ENCODE measurements at regions not wholly inside any gene's neighbourhood (a gene's known extent, or its start where the extent isn't known, plus 50 kb on each side); places are given as distances from the start of the nearest gene placed in this dataset.
"Not testable (repeated sequence)": the region's sequence is repeated elsewhere in the genome, so short reads cannot be mapped to it uniquely, and the experiment has no call there.

DNA sequence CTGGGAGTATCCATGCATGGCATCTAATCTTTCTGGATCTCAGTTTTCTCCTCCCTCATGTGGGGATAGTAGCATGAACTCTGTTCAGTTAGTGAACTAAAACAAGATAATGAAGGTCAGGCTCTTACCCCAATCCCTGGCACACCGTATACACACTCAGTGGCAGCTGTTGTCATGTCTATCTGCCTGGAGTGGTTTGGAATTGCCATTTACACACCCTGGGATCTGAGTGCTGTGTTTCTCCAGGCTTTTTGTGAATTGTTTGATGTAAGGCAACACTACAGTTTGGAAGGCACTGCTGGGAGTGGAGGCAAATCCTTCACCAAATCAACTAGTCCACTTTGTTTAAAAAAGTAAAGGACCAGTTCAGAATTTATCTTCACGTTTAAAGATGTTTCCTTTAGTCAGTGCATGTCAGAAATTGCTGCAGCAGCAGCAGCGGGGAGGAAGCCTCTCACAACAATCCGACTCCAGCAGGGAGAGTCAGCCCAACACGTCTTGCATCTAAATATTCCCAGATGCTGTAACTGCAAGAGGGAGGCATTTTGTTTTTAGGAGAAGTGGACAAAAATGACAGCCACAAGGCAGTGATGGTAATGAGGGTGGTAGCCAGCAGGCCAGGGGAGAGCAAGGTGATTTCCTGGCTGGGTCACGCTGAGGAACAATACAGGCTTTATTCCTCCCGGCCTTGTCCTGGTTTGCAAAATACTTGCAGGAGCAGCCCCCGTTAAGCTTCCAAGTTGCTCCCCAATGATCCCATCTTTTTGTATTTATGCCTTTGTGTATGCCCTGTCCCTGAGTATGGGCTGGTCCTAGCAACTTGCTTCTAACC, 128.5 kb upstream of the LRIG1 start:
- no peak for DNase-seq (ENCODE audit: low read depth, low spot score)

DNA sequence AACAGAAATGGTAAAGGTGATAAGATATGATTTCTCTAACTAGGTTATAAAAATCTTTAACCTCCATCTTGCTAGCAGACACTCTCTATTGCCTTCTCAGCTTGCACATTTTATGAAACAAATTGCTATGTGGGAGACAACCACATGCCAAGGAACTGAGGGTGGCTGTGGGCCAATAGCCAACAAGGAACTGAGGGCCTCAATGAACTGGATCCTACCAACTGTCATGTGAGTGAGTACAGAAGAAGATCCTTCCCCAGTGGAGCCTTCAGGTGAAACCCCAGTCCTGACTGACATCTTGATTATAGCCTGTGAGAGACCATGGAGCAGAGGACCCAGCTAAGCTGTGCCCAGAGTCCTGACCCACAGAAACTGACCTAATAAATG, 129.2 kb upstream of the LRIG1 start:
- no peak for DNase-seq (ENCODE audit: low read depth, low spot score)

DNA sequence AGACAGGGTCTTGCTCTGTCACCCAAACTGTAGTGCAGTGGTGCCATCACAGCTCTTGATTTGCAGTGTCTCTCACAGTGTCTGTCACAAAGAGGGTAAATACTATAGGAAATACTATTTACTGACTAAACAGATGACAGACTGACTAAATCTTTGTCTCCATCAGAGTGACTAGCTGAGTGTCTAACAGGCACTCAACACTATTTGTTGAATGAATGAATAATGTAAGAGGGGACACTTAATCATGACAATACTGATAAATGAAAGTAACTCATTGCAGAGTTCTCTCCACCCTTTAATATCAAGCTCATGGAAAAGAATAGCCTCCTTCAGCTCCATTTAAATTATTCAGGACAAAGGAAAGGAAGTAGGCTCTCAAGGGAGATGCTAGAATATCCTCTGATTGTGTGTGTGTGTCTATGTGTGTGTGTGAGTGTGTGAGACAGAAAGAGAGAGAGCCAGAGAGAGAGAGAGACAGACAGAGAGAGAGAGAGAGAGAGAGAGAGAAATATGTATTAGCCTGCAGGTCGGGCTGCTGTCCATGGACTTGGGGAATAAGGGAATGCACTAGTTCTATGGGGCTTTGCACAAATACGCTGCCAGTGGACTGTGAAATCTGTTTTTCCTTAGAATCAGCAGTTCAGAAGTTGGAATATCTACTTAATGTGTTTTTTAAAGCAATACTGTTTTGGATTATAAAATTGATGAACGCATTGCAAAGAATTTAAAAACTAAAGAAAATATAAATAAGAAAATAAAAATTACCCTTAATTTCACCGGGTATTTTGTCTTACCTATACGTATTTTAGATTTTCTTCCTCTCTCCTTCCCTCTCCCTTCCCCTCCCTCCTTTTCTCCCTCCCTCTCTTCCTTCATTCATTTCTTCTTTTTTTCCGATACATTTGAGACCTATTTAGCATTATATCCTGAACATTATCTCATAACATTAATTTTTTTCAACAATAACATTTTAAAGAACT, 132.9 kb upstream of the LRIG1 start:
- no peak for DNase-seq (ENCODE audit: low read depth, low spot score)

DNA sequence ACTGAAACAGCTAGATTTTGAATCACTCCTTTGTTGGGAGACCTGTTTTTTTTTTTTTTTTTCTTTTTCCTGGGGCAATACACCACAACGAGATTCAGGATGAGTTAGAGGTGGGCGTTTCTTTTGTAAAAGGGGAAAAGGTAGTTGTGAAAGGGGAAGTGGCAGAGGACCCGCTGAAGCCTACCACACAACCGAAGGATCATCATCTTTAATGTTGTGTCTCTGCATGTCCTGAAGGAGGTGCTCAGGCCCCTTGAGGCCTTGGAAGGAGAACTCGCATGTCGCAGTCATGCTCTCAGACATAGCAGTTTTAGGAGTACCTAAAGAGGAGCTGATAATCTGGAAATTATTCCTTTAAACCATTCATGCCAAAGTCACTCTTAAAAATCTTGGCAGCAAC, 137.9 kb upstream of the LRIG1 start:
- DNase-seq (ENCODE audit: low read depth, low spot score) = no peak

DNA sequence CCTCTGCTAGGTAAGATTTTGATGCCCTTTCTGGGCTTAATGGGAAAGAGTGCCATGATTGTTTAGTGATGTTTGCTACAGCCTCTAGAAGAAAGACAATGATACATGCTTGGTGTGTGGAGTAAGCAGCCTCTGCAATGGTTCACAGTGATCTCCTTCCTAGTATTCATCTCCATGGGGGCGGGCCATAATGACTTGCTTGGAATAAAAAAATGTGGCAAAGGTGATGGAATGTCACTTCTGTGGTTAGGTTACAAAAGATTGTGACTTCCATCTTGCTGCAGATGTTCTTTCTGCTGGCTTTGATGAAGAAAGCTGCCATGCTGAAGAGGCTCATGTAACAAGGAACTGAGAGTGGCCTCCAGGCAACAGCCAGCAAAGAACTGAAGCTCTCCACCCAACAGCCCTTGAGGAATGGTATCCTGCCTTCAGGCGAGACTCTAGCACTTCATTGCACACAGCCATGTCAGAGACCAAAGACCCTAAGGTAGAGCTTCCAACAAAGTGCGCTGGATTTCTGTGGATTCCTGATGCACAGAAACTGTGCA, 139.1 kb upstream of the LRIG1 start:
- DNase-seq (ENCODE audit: low read depth, low spot score) = no peak

DNA sequence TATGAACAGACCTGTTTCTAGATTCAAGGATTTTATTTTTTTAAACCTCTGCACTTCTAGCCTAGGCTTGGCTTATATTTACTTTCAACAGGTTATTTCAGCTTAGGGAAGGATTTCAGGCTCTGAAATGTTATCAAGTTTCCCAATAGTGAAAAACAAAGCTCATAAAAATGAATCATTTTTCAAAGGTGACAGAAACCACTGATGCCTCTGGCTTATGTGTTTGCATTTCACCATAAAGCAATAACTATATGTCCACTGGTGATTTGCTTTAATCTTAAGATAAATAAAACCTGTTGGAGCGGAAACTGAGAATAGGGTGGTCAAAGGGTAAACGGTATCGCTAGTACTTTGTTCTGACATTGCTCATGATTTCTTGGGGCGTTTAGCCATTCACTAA, 141.2 kb upstream of the LRIG1 start:
- DNase-seq (ENCODE audit: low read depth, low spot score) = no peak

DNA sequence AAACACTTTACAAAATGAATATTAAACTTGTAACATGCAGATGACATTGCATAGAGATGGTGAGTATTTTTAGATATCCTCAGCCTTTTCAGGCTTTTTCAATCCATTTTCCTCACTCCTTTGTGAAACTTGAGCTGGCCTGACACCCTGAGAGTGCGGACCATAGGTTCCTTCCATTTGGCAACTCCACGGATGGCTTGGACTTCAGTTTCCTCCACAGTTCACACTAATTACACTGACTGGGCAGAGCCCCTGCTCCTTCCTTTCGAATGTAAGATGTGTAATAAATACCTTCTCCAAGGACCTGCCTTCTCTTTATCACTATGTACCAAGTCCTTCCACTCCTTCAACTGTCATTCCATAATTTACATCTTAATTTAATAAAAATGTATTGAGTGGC, 141.7 kb upstream of the LRIG1 start:
- no peak for DNase-seq (ENCODE audit: low read depth, low spot score)

DNA sequence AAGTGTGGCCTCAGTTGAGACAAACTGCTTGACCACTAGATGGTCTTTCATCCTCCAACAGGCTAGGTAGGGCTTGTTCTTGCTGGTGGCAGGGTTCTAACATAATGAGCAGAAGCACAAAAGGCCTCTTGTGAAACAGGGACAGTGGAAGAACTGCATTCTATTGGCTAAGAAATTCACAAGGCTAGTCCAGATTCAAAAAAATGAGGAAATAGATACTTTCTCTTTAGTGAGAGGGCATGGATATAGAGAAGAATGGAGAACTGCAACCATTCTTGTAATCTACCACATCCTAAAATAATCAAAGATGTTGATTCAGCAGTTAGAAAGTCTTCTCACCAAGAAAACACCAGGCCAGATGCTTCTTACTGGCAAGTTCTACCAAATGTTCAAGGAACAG, 143.7 kb upstream of the LRIG1 start:
- no peak for DNase-seq (ENCODE audit: low read depth, low spot score)

DNA sequence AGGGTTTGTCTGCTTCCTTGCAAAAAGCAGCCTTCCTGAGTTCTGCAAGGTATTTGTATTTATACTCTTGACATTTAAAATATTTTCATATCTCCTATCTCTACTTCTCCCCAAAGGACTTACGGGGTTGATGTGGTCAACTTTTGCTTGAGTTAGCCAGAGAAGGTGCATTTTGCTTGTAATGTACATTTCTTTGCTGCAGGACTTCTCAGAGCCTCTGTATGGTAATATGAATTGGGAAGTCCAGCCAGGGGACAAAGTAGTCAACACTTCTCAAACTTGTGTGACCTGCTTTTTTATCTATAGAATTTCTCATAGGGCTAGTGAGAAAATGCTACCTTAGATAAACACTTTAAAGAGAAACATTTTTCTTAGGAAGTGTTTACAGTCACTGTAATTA, 148.2 kb upstream of the LRIG1 start:
- DNase-seq (ENCODE audit: low read depth, low spot score) = no peak

DNA sequence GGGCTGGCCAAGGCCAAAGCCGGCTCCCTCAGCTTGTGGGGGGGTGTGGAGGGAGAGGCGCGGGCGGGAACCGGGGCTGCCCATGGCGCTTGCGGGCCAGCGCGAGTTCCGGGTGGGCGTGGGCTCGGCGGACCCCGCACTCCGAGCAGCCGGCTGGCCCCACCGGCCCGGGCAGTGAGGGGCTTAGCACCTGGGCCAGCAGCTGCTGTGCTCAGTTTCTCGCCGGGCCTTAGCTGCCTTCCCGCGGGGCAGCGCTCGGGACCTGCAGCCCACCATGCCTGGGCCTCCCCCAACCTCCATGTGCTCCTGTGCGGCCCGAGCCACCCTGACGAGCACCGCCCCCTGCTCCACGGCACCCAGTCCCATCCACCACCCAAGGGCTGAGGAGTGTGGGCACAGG, 150.7 kb upstream of the LRIG1 start:
- DNase-seq (ENCODE audit: low read depth, low spot score) = not testable (repeated sequence)

DNA sequence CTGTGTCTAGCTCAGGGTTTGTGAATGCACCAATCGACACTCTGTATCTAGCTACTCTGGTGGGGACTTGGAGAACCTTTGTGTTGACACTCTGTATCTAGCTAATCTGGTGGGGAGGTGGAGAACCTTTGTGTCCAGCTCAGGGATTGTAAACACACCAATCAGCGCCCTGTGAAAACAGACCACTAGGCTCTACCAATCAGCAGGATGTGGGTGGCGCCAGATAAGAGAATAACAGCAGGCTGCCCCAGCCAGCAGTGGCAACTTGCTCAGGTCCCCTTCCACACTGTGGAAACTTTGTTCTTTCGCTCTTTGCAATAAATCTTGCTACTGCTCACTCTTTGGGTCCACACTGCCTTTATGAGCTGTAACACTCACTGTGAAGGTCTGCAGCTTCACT, 151.3 kb upstream of the LRIG1 start:
- DNase-seq (ENCODE audit: low read depth, low spot score) = not testable (repeated sequence)

DNA sequence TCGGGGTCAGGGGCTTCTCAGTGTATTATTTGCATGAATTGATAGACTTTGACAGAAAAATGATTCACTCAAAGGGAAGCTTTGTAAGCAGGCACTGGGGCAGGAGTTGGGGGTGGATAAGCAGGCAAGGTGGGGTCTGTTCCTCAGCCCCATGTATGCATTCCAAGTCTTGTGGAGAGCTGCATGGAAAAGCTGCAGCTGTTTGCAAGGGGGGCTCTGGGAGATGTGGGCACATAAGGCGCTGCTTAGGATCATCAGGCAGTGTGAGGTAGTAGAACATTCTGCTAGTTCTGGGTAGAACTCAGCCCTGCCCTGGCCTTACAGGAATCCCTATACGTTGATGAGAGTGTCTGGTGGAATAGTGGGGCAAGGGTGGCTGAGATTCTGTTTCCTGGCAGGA, 154.2 kb upstream of the LRIG1 start:
- no peak for DNase-seq (ENCODE audit: low read depth, low spot score)

DNA sequence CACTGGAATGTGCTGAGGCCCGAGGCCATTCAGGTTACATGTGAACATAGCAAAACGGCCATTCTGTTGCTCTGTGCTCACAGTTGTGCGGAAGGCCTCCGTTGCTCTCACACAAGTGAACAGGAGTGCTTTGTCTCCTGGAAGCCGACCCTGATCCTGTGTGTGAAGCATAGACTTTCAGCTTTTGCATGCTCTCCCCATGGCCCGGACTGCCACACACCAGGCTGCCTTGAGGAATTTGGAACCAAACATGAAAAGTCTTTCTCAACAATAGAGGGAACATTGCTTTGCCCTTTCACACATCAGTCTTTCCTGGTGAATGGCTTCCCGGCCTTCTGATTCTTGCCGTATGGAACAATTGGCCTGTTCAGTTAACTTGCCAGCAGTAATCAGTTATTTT, 154.8 kb upstream of the LRIG1 start:
- no peak for DNase-seq (ENCODE audit: low read depth, low spot score)

DNA sequence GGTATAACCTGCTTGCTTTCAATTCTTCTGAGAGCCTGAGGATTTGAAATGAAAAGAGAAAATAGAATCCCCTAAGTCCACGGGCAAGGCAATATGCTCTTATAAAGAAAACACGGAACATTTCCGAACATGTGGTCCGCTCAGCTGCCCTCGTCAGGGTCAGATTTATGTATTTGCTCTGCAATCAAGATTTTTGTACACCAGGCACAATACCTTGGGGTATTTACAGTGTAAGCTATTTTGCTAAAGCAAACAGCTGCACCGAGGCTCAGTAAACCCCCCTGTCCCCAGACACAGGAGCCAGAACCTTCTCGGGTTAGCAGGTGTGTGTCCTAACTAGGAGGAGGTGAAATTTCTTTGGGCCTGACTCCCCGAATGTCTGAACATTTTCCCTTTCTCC, 155.8 kb upstream of the LRIG1 start:
- DNase-seq (ENCODE audit: low read depth, low spot score) = no peak

DNA sequence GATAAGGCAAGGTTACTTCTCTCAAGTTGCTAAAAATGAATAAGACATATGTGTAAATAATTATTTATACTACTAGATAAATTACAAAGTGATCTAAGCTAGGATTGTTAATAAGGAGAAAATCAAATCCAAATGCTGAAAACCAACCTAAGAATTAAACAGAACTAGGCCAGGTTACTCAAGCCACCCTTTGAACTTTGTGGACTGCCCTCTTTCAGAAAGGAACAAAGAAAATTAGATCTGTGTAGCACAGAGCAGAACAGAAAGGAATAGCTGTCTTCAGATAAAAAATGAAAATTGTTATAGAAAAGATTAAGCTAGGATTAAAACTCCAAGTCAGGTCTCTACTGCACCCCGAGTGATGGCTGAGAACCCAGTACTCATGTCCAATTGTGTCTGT, 158.2 kb upstream of the LRIG1 start:
- DNase-seq (ENCODE audit: low read depth, low spot score) = no peak

DNA sequence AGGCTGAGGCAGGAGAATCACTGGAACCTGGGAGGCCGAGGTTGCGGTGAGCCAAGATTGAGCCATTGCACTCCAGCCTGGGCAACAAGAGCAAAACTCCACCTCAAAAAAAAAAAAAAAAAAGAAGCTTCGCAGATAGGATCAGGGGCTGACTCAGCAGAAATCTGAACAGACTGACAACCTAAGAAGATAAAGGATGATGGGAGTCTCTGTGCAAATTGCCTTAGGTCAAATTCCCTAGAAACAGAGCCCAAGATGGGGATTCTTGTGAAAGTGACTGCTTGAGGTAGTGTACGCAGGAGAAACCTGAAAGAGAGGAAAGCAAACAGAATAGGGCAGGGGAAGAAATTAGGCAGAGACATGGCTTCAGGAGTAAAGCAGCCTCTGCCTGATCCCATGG, 160.8 kb upstream of the LRIG1 start:
- no peak for DNase-seq (ENCODE audit: low read depth, low spot score)

DNA sequence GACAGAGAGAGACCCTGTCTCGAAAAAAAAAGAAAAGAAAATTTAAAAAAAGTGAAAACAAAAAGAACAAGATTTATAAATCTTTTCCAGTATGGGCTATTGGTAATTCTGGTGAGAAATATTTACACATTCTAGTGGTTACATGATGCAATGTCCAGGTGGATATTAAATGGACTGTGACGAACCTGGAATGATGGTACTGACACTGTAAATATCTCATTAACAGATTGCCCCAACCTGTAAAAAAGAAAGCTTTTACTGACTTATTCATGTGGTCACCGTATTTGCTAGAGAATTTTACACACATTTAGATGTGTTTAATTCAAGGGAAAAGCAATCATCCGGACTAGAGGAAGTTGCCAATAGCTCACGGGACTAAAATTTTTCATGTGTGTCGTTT, 162.1 kb upstream of the LRIG1 start:
- DNase-seq (ENCODE audit: low read depth, low spot score) = no peak

DNA sequence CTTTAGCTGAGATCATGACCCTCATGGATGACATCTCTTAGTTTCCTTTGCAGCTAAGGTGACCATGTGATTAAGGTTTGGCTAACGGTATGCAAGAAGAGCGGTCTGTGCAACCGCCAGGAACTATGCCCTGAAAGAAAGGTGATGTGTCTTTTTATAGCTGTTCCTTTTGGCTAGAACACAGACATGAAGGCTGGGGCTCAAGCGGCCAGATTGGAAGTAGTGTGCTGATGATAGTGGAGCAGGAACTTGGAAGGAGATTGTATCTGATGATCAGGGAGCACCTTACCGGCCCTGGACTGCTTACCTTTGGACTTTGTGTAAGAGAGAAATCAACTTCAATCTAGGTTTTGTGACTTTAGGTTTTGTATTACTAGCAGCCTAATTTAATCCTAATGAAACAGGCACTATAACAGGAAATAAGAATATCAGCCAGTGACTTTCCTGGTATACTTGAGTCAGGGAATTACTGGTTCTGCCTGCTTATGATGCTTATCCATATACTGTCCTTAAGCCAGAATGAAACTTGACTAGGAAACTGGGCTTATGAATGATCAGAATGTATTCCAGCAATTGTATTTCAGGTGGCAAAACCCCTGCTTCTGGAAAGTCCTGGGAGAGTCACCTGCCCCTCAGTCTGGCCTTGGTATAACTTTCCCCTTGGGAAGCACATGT, 164.3 kb upstream of the LRIG1 start:
- DNase-seq (ENCODE audit: low read depth, low spot score) = no peak

DNA sequence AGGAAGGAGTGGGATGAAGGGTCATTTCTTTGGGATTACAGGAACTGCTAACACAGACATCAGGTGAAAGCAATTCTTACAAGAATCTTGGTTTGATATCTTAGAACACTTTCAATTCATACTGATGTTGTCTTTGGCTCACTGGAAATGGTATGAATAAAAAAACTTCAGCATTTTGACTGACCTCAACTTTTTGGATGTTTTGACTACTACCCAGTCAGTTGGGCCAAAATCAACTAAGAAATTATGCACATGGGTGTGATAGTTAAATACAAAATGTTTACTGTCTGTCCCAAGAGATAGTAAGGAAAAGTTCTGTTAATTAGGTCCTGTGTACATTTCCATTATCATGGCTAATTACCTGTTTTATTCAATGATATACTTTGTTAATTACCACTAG, 165.5 kb upstream of the LRIG1 start:
- DNase-seq (ENCODE audit: low read depth, low spot score) = no peak

DNA sequence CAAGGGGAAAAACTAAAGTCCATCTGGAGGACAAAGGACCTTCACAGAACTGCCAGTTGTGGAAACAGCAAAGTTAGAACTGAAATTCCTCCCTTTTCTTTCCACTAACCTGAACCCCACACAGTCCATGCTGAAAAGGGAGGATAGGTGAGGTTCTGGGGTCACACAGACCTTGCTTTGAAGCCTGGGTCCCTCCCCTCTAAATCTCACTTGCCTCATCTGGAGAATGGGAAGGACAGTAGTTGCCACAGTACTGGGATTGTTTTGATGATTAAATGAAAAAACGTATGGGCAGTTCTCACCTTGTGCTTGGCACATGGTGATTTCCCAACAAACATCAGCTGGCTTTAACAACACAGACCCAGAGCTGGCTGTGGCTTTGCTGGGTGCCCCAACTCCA, 166.4 kb upstream of the LRIG1 start:
- no peak for DNase-seq (ENCODE audit: low read depth, low spot score)

DNA sequence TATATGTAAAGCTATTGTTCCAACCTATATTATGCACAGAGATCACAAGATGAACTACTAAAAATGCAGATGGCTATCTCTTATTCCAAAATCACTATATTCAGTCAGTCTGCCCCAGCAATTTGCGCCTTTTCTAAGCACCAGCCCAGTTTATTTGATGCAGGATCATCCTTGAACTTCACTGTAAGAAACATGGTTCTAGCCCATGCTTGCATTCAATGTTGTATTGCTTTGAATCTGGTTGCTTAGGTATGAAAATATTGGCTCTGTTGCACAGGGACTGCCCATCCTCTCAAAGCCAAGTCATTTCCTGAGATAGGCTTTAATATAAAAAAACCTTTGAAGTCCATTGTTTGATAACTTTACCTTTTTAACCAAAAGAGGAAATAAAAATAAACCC, 170.5 kb upstream of the LRIG1 start:
- DNase-seq (ENCODE audit: low read depth, low spot score) = no peak

DNA sequence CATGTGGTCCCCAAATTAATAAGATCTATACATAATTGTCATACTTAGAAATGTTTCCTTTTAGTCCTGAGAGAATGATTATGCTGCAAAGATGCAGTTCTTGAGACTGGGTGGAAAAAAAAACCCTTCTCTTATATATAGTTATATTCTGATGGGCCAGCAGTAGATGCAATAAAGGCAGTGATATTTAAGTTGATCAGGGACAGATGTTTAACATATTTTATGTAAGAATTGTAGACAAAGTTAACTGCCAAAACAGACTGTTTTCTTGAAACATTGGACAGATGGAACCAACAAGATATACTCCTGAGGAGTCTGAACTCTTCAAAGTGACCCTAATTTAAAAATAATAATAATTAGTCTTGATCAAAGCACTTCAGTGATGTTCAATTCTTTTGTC, 172.0 kb upstream of the LRIG1 start:
- DNase-seq (ENCODE audit: low read depth, low spot score) = no peak

Data from activated CD4-positive, CD25-positive, alpha-beta regulatory T cell treated with anti-CD3 and anti-CD28 coated beads, Interleukin-2, amount 50 U/mL, for 16 hours (primary cell).